Ovary (tissue), 3 donors: ENCODE measurements at regions not wholly inside any gene's neighbourhood (a gene's known extent, or its start where the extent isn't known, plus 50 kb on each side); places are given as distances from the start of the nearest gene placed in this dataset.

ENCODE experiments used
- CTCF ChIP-seq, 3 donors: fragments of 450-650 bp in 2 of 3; fragments of 200-600 bp in 1 of 3; IDR thresholded peaks; one replicate each; pipeline versions ENCODE4 v1.5.1 to v1.8.0; 2016 to 2022; ENCODE audit warnings: antibody characterized with exemption in 3 of 3, mild to moderate bottlenecking in 1 of 3
- POLR2A ChIP-seq: fragments of 450-650 bp; IDR thresholded peaks from one replicate; pipeline ENCODE4 v1.6.1; 2017; ENCODE audit warnings: antibody characterized with exemption, mild to moderate bottlenecking, moderate library complexity
- donor health status: DM: no; HTN: no; CAD: no.

GRCh38 chr5:103624675-103625074 lies 62.1 kb upstream of the NUDT12 start:
- no peak for TF ChIP-seq POLR2A
- TF ChIP-seq CTCF (IDR thresholded peaks at IDR 0.05) = no peak
